Neutrophil (primary cell): ENCODE measurements at regions not wholly inside any gene's neighbourhood (a gene's known extent, or its start where the extent isn't known, plus 50 kb on each side); places are given as distances from the start of the nearest gene placed in this dataset.

Experiments
- H3K27ac ChIP-seq: fragments of 200-600 bp; sonication (generic); 2 replicates; pipeline ENCODE4 v1.5.1; 2016; ENCODE audit warnings: mild to moderate bottlenecking, moderate library complexity
- H3K27me3 ChIP-seq: fragments of 200-600 bp; sonication (generic); 2 replicates; pipeline ENCODE4 v1.6.0; 2016; ENCODE audit warnings: mild to moderate bottlenecking
- H3K36me3 ChIP-seq: fragments of 200-600 bp; sonication (generic); 2 replicates; pipeline ENCODE4 v1.5.1; 2017
- H3K4me1 ChIP-seq, 2 experiments: fragments of 200-600 bp in 1 of 2; sonication (generic) in 1 of 2; 1 replicate in 1 of 2; 2 replicates in 1 of 2; pipeline versions ENCODE4 v1.5.1 to v1.6.1; 2013 to 2016; ENCODE audit warnings: low read depth in 1 of 2, low read length in 1 of 2, mild to moderate bottlenecking in 1 of 2, moderate library complexity in 1 of 2; ENCODE audit not compliant: control insufficient read depth in 1 of 2, insufficient read depth in 1 of 2
- H3K4me3 ChIP-seq, 2 experiments: fragments of 200-600 bp in 1 of 2; sonication (generic) in 1 of 2; 1 replicate in 1 of 2; 2 replicates in 1 of 2; pipeline ENCODE4 v1.5.1; 2013 to 2016; ENCODE audit warnings: low read depth in 1 of 2, low read length in 1 of 2, mild to moderate bottlenecking in 1 of 2, moderate library complexity in 1 of 2
- H3K9me3 ChIP-seq: fragments of 200-600 bp; sonication (generic); 2 replicates; pipeline ENCODE4 v1.5.1; 2016
- TF ChIP-seq, protein P1 (sequence below): fragments of 200-600 bp; sonication (generic); IDR thresholded peaks from 2 replicates; pipeline ENCODE4 v1.5.1; 2016; ENCODE audit warnings: antibody characterized with exemption

DNA sequence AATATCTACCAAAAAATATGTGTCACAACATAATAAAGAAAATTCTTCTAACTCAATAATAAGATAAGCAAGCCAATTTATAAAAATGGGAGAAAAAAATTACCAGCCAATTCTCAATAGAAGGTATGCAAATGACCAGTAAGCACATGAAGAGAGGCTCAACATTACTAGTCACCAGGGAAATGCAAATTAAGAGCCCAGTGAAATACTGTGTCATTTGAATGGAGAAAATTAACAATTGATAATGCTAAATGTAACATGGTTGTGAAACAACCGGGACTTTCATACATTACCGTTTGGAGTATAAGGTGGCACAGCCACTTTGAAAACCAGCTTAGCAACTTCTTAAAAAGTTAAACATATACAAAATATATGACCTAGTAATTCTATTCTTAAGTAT is 460.7 kb downstream of the IGSF11 start:
- no peaks in the 10 kb centered on the region for H3K36me3 ChIP-seq

DNA sequence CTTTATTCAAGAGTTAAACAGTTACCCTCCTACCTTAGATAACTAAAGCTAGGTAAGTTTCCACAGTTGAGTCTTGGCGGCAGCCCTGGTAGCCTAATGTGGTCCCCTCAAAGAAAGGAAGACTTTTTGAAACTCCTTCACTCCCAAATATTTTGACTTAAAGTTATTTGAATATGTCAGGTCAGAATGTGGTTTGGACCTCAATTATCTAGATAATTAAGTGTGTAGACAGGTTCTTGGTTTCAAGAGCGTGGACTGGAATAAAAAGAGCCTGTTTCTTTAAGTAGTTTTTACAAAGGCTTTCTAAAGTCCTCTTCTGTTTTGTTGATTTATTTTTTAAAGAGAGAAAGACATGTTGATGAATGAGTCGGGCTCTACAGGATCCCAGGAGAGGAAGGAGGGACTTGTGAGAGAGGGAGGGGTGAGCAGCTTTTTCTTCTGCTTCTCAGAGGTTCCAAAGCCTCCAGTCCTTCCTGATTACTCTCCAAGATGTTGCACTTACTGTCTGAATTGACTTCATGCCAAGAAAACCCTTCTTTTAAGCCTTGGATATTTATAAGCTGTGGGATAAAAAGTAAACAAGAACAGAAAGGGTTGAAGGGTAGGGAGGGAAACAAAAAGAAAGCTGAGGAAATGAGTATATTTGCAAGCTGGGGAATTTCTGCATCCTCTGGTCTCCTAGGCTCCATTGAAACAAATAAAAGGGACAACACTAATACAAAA is 457.4 kb downstream of the IGSF11 start:
- no peaks in the 10 kb centered on the region for H3K4me1 ChIP-seq
- H3K27me3 ChIP-seq = no peaks in the 10 kb centered on the region
- H3K4me3 ChIP-seq = no peak overlapping the region
- H3K27ac ChIP-seq = no peak overlapping the region
- TF ChIP-seq, protein P1, sequence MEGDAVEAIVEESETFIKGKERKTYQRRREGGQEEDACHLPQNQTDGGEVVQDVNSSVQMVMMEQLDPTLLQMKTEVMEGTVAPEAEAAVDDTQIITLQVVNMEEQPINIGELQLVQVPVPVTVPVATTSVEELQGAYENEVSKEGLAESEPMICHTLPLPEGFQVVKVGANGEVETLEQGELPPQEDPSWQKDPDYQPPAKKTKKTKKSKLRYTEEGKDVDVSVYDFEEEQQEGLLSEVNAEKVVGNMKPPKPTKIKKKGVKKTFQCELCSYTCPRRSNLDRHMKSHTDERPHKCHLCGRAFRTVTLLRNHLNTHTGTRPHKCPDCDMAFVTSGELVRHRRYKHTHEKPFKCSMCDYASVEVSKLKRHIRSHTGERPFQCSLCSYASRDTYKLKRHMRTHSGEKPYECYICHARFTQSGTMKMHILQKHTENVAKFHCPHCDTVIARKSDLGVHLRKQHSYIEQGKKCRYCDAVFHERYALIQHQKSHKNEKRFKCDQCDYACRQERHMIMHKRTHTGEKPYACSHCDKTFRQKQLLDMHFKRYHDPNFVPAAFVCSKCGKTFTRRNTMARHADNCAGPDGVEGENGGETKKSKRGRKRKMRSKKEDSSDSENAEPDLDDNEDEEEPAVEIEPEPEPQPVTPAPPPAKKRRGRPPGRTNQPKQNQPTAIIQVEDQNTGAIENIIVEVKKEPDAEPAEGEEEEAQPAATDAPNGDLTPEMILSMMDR = no peak
- no peaks in the 10 kb centered on the region for H3K36me3 ChIP-seq
- H3K9me3 ChIP-seq = no peaks in the 10 kb centered on the region

More for the DNA sequence above, 460.7 kb downstream of the IGSF11 start:
- H3K9me3 ChIP-seq = no peaks in the 10 kb centered on the region
- H3K4me1 ChIP-seq = no peaks in the 10 kb centered on the region
- H3K4me3 ChIP-seq = no peak overlapping the region
- TF ChIP-seq, protein P1 = no peak
- no peaks in the 10 kb centered on the region for H3K27me3 ChIP-seq
- no peak overlapping the region for H3K27ac ChIP-seq

DNA sequence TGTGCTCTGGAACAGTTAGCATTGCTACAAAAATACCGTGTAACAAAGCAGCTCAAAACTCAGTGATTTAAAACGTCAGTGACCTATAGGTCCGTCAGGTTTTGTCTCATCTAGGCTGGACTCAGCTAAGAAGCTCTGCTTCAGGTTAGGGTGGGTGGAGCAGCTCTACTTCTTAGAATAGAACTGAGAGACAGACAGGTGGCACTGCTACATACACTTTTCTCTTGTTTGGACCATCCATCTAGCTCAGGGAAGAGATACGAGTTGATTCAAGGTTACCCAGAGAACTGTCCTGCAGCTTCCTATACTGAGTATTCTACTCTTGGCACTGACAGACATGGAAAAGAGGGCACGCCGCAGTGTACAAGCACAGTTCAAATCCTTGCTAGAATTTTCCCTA is 456.1 kb downstream of the IGSF11 start:
- H3K27me3 ChIP-seq = no peaks in the 10 kb centered on the region
- no peaks in the 10 kb centered on the region for H3K9me3 ChIP-seq
- no peak overlapping the region for H3K4me3 ChIP-seq
- no peaks in the 10 kb centered on the region for H3K4me1 ChIP-seq
- H3K27ac ChIP-seq = no peak overlapping the region
- TF ChIP-seq, protein P1 = no peak
- no peaks in the 10 kb centered on the region for H3K36me3 ChIP-seq

DNA sequence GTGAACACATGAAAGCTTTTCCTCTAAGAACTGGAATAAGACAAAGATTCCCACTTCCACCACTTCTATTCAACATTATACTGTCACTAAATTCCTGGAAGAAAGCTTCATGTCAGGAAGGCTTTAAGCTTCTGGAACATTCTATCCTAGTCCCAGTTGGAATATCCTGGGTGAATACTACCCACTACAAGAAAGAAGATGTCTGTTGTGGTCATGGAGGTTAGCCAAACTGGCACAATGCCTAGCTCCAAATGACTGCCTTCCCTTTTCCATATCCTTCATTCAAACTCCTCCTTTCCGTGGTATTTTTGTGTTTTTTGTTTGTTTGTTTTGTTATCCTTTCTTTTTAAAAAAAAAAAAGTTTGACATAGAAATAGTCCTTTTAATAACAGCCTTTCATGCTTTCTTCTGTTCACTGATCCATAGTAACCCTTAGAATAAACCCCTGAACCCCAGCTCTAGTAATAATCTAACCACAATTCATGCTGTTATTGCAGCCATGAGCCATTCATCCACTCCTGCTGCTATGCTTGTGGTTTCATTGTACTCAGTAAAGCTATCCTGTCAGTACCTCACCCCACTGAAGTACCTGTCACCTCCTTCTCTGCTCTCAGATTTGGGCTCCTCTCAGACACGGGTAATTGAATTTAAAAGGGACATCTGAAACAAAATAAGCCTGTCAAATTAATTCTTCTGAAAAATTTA is 447.5 kb downstream of the IGSF11 start:
- Histone ChIP-seq H3K36me3 (no peaks in the 10 kb centered on the region), H3K9me3 (no peaks in the 10 kb centered on the region), H3K4me1 (no peaks in the 10 kb centered on the region), H3K4me3 (no peak overlapping the region), H3K27ac (no peak overlapping the region), H3K27me3 (no peaks in the 10 kb centered on the region)
- TF ChIP-seq, protein P1 = no peak

DNA sequence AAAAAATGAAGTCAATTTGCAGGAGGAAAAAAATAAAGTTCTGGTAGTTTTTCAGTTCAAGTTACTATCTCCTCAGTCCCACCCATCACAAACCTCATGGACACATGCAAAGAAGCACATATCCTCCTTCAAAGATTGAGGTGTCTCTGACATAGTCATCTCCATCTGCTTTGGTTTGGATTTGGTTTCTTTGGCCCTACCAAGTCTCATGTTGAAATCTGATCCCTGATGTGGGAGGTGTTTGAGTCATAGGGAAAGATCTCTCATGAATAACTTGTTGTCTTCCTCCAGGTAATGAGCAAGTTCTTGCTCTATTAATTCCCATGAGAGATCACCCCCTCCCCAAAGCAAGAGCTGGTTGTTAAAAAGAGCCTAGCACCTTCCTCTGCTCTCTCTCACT is 446.8 kb downstream of the IGSF11 start:
- TF ChIP-seq, protein P1 = no peak
- Histone ChIP-seq H3K4me3 (no peak overlapping the region), H3K27me3 (no peaks in the 10 kb centered on the region), H3K4me1 (no peaks in the 10 kb centered on the region), H3K9me3 (no peaks in the 10 kb centered on the region), H3K36me3 (no peaks in the 10 kb centered on the region), H3K27ac (no peak overlapping the region)
